ENCODE measurements at regions not wholly inside any gene's neighbourhood (a gene's known extent, or its start where the extent isn't known, plus 50 kb on each side); places are given as distances from the start of the nearest gene placed in this dataset.

- Histone ChIP-seq H3K27me3 (no peaks in the 10 kb centered on the region), H3K4me3 (no peak overlapping the region), H3K27ac (no peak overlapping the region), H3K4me1 (no peaks in the 10 kb centered on the region), H3K36me3 (no peaks in the 10 kb centered on the region), H3K9me3 (peaks cover 0 to 3% of the 10 kb centered on the region in 2 donors)
- TF ChIP-seq CTCF (IDR thresholded peaks at IDR 0.05) = no peak
- intact Hi-C loops (cut with DNase I) = no loop called here
- DNase-seq (ENCODE audit: low spot score in 2 of 2) = no peak
These were observed 1229.1 kb downstream of the ROBO2 start for GRCh38 chr3:78268716-78269668.

GRCh38 chr3:78273326-78273725 lies 1233.4 kb downstream of the ROBO2 start:
- no peak for DNase-seq (ENCODE audit: low spot score in 2 of 2)
- H3K4me3 ChIP-seq = no peak overlapping the region
- no peaks in the 10 kb centered on the region for H3K4me1 ChIP-seq
- no peaks in the 10 kb centered on the region for H3K9me3 ChIP-seq
- H3K27me3 ChIP-seq = no peaks in the 10 kb centered on the region
- TF ChIP-seq CTCF (IDR thresholded peaks at IDR 0.05) = no peak
- H3K27ac ChIP-seq = no peak overlapping the region
- intact Hi-C loops (cut with DNase I) = no loop called here
- H3K36me3 ChIP-seq = no peaks in the 10 kb centered on the region

GRCh38 chr3:78274475-78275065 lies 1234.7 kb downstream of the ROBO2 start:
- Histone ChIP-seq H3K27me3 (no peaks in the 10 kb centered on the region), H3K4me3 (no peak overlapping the region), H3K9me3 (no peaks in the 10 kb centered on the region), H3K36me3 (no peaks in the 10 kb centered on the region), H3K27ac (no peak overlapping the region), H3K4me1 (no peaks in the 10 kb centered on the region)
- intact Hi-C loops (cut with DNase I) = no loop called here
- no peak for TF ChIP-seq CTCF (IDR thresholded peaks at IDR 0.05)
- no peak for DNase-seq (ENCODE audit: low spot score in 2 of 2)

DNA sequence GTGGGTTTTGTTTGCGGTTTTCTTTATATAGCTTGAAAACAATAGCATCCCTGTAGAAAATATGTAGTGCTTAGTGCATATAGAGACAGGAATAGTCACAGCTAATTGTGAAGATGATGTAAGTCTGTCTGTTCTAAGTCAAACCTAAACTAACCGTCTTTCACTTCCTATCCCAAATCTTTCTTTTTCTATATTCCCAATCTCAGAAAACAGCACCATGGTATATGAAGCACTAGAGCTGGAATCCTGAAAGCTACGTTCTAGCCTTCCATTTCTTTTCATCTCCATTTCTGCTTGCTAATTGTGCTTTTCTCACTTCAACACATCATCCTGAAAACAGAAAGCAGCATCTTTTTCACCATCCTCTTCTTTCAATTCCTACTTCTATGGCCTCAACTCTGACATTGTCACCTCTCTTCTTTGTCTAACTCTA lies 1235.5 kb downstream of the ROBO2 start:
- H3K36me3 ChIP-seq = no peaks in the 10 kb centered on the region
- no peak for TF ChIP-seq CTCF (IDR thresholded peaks at IDR 0.05)
- no peak overlapping the region for H3K4me3 ChIP-seq
- H3K27ac ChIP-seq = no peak overlapping the region
- no peaks in the 10 kb centered on the region for H3K4me1 ChIP-seq
- intact Hi-C loops (cut with DNase I) = no loop called here
- no peak for DNase-seq (ENCODE audit: low spot score in 2 of 2)
- no peaks in the 10 kb centered on the region for H3K27me3 ChIP-seq
- no peaks in the 10 kb centered on the region for H3K9me3 ChIP-seq

DNA sequence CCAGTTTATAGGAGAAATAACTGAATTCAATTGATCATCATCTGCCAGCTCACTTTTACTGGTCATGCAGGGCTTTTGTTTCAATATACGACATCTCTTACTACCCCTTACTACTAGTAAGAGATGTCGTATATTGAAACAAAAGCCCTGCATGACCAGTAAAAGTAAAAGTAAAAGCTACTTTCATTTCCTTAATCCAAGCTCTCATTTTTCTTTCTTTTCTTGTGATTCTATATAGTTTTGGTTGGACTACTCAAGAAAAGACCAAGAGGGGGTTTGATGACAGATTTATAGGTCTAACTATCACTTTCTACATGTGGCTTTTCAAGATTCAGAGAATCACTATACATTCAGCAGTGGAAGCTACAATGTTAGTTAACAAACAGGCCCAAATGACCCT lies 1237.3 kb downstream of the ROBO2 start:
- Histone ChIP-seq H3K27ac (no peak overlapping the region), H3K4me1 (no peaks in the 10 kb centered on the region), H3K27me3 (no peaks in the 10 kb centered on the region), H3K9me3 (no peaks in the 10 kb centered on the region), H3K4me3 (no peak overlapping the region), H3K36me3 (no peaks in the 10 kb centered on the region)
- no peak for TF ChIP-seq CTCF (IDR thresholded peaks at IDR 0.05)
- intact Hi-C loops (cut with DNase I) = no loop called here
- no peak for DNase-seq (ENCODE audit: low spot score in 2 of 2)
